CD14-positive monocyte (primary cell): ENCODE measurements at regions not wholly inside any gene's neighbourhood (a gene's known extent, or its start where the extent isn't known, plus 50 kb on each side); places are given as distances from the start of the nearest gene placed in this dataset.

ENCODE experiments used
- DNase-seq, 3 donors: peaks; one replicate each; pipeline ENCODE4 v3.0.0-alpha.2; 2011 to 2022
- H2AFZ ChIP-seq: 2 replicates; pipeline ENCODE4 v1.6.0; 2012; ENCODE audit warnings: mild to moderate bottlenecking, low read depth, low read length, inconsistent platforms; ENCODE audit not compliant: insufficient read depth, poor library complexity, severe bottlenecking
- H3K27ac ChIP-seq, 2 donors: 1 replicate in 1 of 2; 2 replicates in 1 of 2; pipeline ENCODE4 v1.5.1; 2012 to 2013; ENCODE audit warnings: low read length in 2 of 2, control low read depth in 1 of 2, inconsistent platforms in 1 of 2, low read depth in 1 of 2, mild to moderate bottlenecking in 1 of 2
- H3K27me3 ChIP-seq, 2 donors: one replicate each; pipeline versions ENCODE4 v1.6.0 to v1.6.1; 2011 to 2013; ENCODE audit warnings: low read length in 2 of 2; ENCODE audit not compliant: control insufficient read depth in 2 of 2, insufficient read depth in 2 of 2
- H3K36me3 ChIP-seq, 2 donors: replicated peaks in 1 of 2; 1 replicate in 1 of 2; 2 replicates in 1 of 2; pipeline versions ENCODE4 v1.5.1 to v1.6.1; 2012 to 2013; ENCODE audit warnings: low read length in 2 of 2, control low read depth in 1 of 2, inconsistent platforms in 1 of 2, mild to moderate bottlenecking in 1 of 2; ENCODE audit not compliant: insufficient read depth in 2 of 2, control insufficient read depth in 1 of 2
- H3K4me1 ChIP-seq, 2 donors: 1 replicate in 1 of 2; 2 replicates in 1 of 2; pipeline versions ENCODE4 v1.5.1 to v1.6.1; 2012 to 2013; ENCODE audit warnings: low read length in 2 of 2, control low read depth in 1 of 2, inconsistent platforms in 1 of 2, mild to moderate bottlenecking in 1 of 2, moderate library complexity in 1 of 2; ENCODE audit not compliant: insufficient read depth in 2 of 2, control insufficient read depth in 1 of 2
- H3K4me2 ChIP-seq: replicated peaks from 2 replicates; pipeline ENCODE3; 2012; ENCODE audit warnings: low read length, moderate library complexity, mild to moderate bottlenecking; ENCODE audit not compliant: poor library complexity, severe bottlenecking; ENCODE audit errors: extremely low read depth
- H3K4me3 ChIP-seq, 3 experiments: fragments of 200-600 bp in 1 of 3; sonication (generic) in 1 of 3; replicated peaks in 1 of 3; 1 replicate in 2 of 3; 2 replicates in 1 of 3; pipeline ENCODE4 v1.5.1; 2011 to 2013; ENCODE audit warnings: low read length in 3 of 3, mild to moderate bottlenecking in 3 of 3, control low read depth in 2 of 3, low read depth in 2 of 3, inconsistent platforms in 1 of 3, moderate library complexity in 1 of 3
- H3K79me2 ChIP-seq: 2 replicates; pipeline ENCODE4 v1.6.0; 2012; ENCODE audit warnings: mild to moderate bottlenecking, control low read depth, inconsistent platforms, low read length, moderate library complexity; ENCODE audit not compliant: insufficient read depth
- H3K9ac ChIP-seq: 2 replicates; pipeline ENCODE4 v1.6.0; 2017; ENCODE audit warnings: low read length, mild to moderate bottlenecking; ENCODE audit not compliant: insufficient read depth, poor library complexity, severe bottlenecking
- H3K9me3 ChIP-seq, 2 donors: replicated peaks in 1 of 2; 1 replicate in 1 of 2; 2 replicates in 1 of 2; pipeline versions ENCODE4 v1.5.1 to v1.6.1; 2012 to 2013; ENCODE audit warnings: low read length in 2 of 2, control low read depth in 1 of 2; ENCODE audit not compliant: control insufficient read depth in 1 of 2, insufficient read depth in 1 of 2
- H4K20me1 ChIP-seq: 2 replicates; pipeline ENCODE4 v1.6.0; 2012; ENCODE audit warnings: mild to moderate bottlenecking, low read length, control low read depth, moderate library complexity; ENCODE audit not compliant: insufficient read depth
- H3K27ac Mint-ChIP-seq, 7 donors: one replicate each; pipeline ENCODE4 v1.8.0; 2020; ENCODE audit warnings: mild to moderate bottlenecking in 7 of 7, mixed read lengths in 7 of 7, moderate library complexity in 6 of 7, inconsistent platforms in 2 of 7
- H3K27me3 Mint-ChIP-seq, 3 donors: one replicate each; pipeline ENCODE4 v1.8.0; 2021 to 2022; ENCODE audit warnings: low read depth in 3 of 3, mild to moderate bottlenecking in 3 of 3, mixed read lengths in 3 of 3, moderate library complexity in 3 of 3, inconsistent platforms in 1 of 3
- H3K36me3 Mint-ChIP-seq, 2 donors: one replicate each; pipeline ENCODE4 v1.8.0; 2020; ENCODE audit warnings: mixed read lengths in 2 of 2, inconsistent platforms in 1 of 2, mild to moderate bottlenecking in 1 of 2
- H3K4me1 Mint-ChIP-seq: one replicate; pipeline ENCODE4 v1.8.0; 2020; ENCODE audit warnings: mild to moderate bottlenecking, mixed read lengths
- H3K4me3 Mint-ChIP-seq, 2 donors: one replicate each; pipeline ENCODE4 v1.8.0; 2020; ENCODE audit warnings: mild to moderate bottlenecking in 2 of 2, mixed read lengths in 2 of 2, moderate library complexity in 1 of 2
- H3K9me3 Mint-ChIP-seq, 7 donors: one replicate each; pipeline ENCODE4 v1.8.0; 2020 to 2022; ENCODE audit warnings: mixed read lengths in 7 of 7, mild to moderate bottlenecking in 6 of 7, moderate library complexity in 6 of 7, inconsistent platforms in 2 of 7
- CTCF ChIP-seq: fragments of 200-600 bp; IDR thresholded peaks from one replicate; pipeline ENCODE4 v1.8.0; 2022; ENCODE audit warnings: antibody characterized with exemption, mild to moderate bottlenecking
- WGBS: methylation state at CpG from one replicate; pipeline ENCODE4 v1.1.5; 2013; ENCODE audit warnings: missing lambda C conversion rate; ENCODE audit not compliant: insufficient coverage; 5-methylcytosine and 5-hydroxymethylcytosine counted together
- intact Hi-C, 2 donors: fragments of 100-400 bp; cut with micrococcal nuclease; formaldehyde crosslinking; loops; one replicate each; pipeline versions ENCODE4 v1.15.0 to v1.15.1; 2023

- no peak overlapping the region for H3K4me2 ChIP-seq
- H2AFZ ChIP-seq, result no peak overlapping the region
- no peak overlapping the region for H3K4me3 ChIP-seq
- Mint-ChIP-seq H3K4me3 (no peak overlapping the region), H3K27ac (no peak overlapping the region), H3K27me3 (no peaks in the 10 kb centered on the region), H3K4me1 (no peaks in the 10 kb centered on the region), H3K36me3 (no peaks in the 10 kb centered on the region), H3K9me3 (peaks cover 0 to 3% (median 1%) of the 10 kb centered on the region in 7 donors)
- no peak overlapping the region for H3K9ac ChIP-seq
- no peak for DNase-seq
- H3K4me1 ChIP-seq, result no peaks in the 10 kb centered on the region
- H4K20me1 ChIP-seq, result no peaks in the 10 kb centered on the region
- H3K36me3 ChIP-seq, result no peaks in the 10 kb centered on the region
- intact Hi-C loops, result loop anchor here in 1 of 2 donors (10.0 kb wide), 1 partner anchor 57 kb away; no protein-coding TSS in a partner anchor
- TF ChIP-seq CTCF, result no peak
- no peaks in the 10 kb centered on the region for H3K79me2 ChIP-seq
- no peak overlapping the region for H3K27ac ChIP-seq
- no peaks in the 10 kb centered on the region for H3K27me3 ChIP-seq
- no peaks in the 10 kb centered on the region for H3K9me3 ChIP-seq
- WGBS, result no CpG with 5 or more reads among the region's 2 CpGs
Measured at GRCh38 chr9:25571491-25571890, 106.8 kb downstream of the TUSC1 start.

GRCh38 chr9:25570802-25571201, 107.4 kb downstream of the TUSC1 start:
- no peaks in the 10 kb centered on the region for H3K27me3 ChIP-seq
- H3K36me3 Mint-ChIP-seq, result no peaks in the 10 kb centered on the region
- H3K36me3 ChIP-seq, result no peaks in the 10 kb centered on the region
- H3K27ac Mint-ChIP-seq, result no peak overlapping the region
- H4K20me1 ChIP-seq, result no peaks in the 10 kb centered on the region
- H3K27ac ChIP-seq, result no peak overlapping the region
- H3K9ac ChIP-seq, result no peak overlapping the region
- no peaks in the 10 kb centered on the region for H3K4me1 ChIP-seq
- no peaks in the 10 kb centered on the region for H3K9me3 ChIP-seq
- WGBS, result 33% methylated on average over 3 of the region's 6 CpGs
- H3K4me3 Mint-ChIP-seq, result no peak overlapping the region
- DNase-seq, result no peak
- no peaks in the 10 kb centered on the region for H3K27me3 Mint-ChIP-seq
- H3K4me1 Mint-ChIP-seq, result no peaks in the 10 kb centered on the region
- TF ChIP-seq CTCF, result no peak
- H3K4me3 ChIP-seq, result no peak overlapping the region
- H3K4me2 ChIP-seq, result no peak overlapping the region
- intact Hi-C loops, result loop anchor here in 1 of 2 donors (10.0 kb wide), 1 partner anchor 56 kb away; no protein-coding TSS in a partner anchor
- no peaks in the 10 kb centered on the region for H3K79me2 ChIP-seq
- no peak overlapping the region for H2AFZ ChIP-seq
- peaks cover 0 to 3% (median 1%) of the 10 kb centered on the region in 7 donors for H3K9me3 Mint-ChIP-seq
